Endothelial cell of umbilical vein (primary cell): ENCODE measurements at regions not wholly inside any gene's neighbourhood (a gene's known extent, or its start where the extent isn't known, plus 50 kb on each side); places are given as distances from the start of the nearest gene placed in this dataset.

Experiments used
- BruUV-seq: library from RNA; stranded (reverse); fragments of 400-500 nt; replicated peaks from 2 replicates; lab custom pipeline; 2021; lab: Mats Ljungman, UMichigan
- CTCF ChIA-PET: fragments of 300-600, 350-600 bp; sonication (Branson Sonifier 250); formaldehyde crosslinking; loops from one replicate; lab custom pipeline; 2021; ENCODE audit warnings: antibody characterized with exemption, inconsistent platforms; lab: Charles Lee
- POLR2A ChIA-PET: fragments of 300-600, 350-600 bp; sonication (Branson Sonifier 250); formaldehyde crosslinking; loops from one replicate; lab custom pipeline; 2021; ENCODE audit warnings: antibody characterized with exemption, inconsistent platforms; lab: Charles Lee
- DNase-seq: peaks from one replicate; pipeline ENCODE4 v3.0.0-alpha.2; 2011; ENCODE audit warnings: low read depth, low spot score
- FAIRE-seq: peaks from 2 replicates; lab custom pipeline; 2011; peaks lifted over from hg19 to GRCh38; lab: Jason Lieb, UNC
- H2AFZ ChIP-seq: 2 replicates; pipeline ENCODE4 v1.6.0; 2012; ENCODE audit warnings: low read depth, low read length, control low read depth, inconsistent platforms
- H3K27ac ChIP-seq: 2 replicates; pipeline ENCODE4 v1.5.1; 2011; ENCODE audit warnings: low read depth, mild to moderate bottlenecking, control low read depth, low read length, moderate library complexity; ENCODE audit not compliant: insufficient read depth
- H3K27me3 ChIP-seq, 2 experiments: 2 replicates each; pipeline versions ENCODE4 v1.6.0 to v1.6.1; 2011; ENCODE audit warnings: low read length in 2 of 2, mixed read lengths in 1 of 2; ENCODE audit not compliant: control insufficient read depth in 2 of 2, insufficient read depth in 2 of 2
- H3K36me3 ChIP-seq, 2 experiments: 2 replicates in 1 of 2; 3 replicates in 1 of 2; pipeline ENCODE4 v1.5.1; 2011; ENCODE audit warnings: low read length in 2 of 2, mild to moderate bottlenecking in 1 of 2, moderate library complexity in 1 of 2; ENCODE audit not compliant: control insufficient read depth in 2 of 2, insufficient read depth in 2 of 2; ENCODE audit errors: extremely low read depth in 1 of 2
- H3K4me1 ChIP-seq: 3 replicates; pipeline ENCODE4 v1.5.1; 2011; ENCODE audit warnings: mild to moderate bottlenecking, low read length; ENCODE audit not compliant: control insufficient read depth, insufficient read depth; ENCODE audit errors: extremely low read depth
- H3K4me2 ChIP-seq: 2 replicates; pipeline ENCODE4 v1.6.1; 2011; ENCODE audit warnings: low read length, control low read depth, mixed read lengths; ENCODE audit not compliant: insufficient read depth
- H3K4me3 ChIP-seq, 3 experiments: fragments of 200-600 bp in 1 of 3; sonication (generic), shearing (Covaris generic) in 1 of 3; replicated peaks in 1 of 3; 2 replicates each; pipeline ENCODE4 v1.5.1; 2011 to 2016; ENCODE audit warnings: control low read depth in 3 of 3, low read length in 3 of 3, mild to moderate bottlenecking in 2 of 3, inconsistent platforms in 1 of 3, low read depth in 1 of 3, moderate library complexity in 1 of 3; ENCODE audit not compliant: insufficient read depth in 1 of 3
- H3K79me2 ChIP-seq: 2 replicates; pipeline ENCODE4 v1.6.0; 2012; ENCODE audit warnings: low read length, inconsistent platforms; ENCODE audit not compliant: control insufficient read depth, insufficient read depth
- H3K9ac ChIP-seq: replicated peaks from 2 replicates; pipeline ENCODE3; 2011; ENCODE audit warnings: low read length, control low read depth; ENCODE audit not compliant: insufficient read depth; ENCODE audit errors: extremely low read depth
- H3K9me1 ChIP-seq: replicated peaks from 3 replicates; pipeline ENCODE4 v1.6.0; 2011; ENCODE audit warnings: mild to moderate bottlenecking, low read length; ENCODE audit not compliant: control insufficient read depth, insufficient read depth; ENCODE audit errors: extremely low read depth
- H3K9me3 ChIP-seq: replicated peaks from 2 replicates; pipeline ENCODE4 v1.5.1; 2012; ENCODE audit warnings: low read length, inconsistent platforms; ENCODE audit not compliant: control insufficient read depth, insufficient read depth
- H4K20me1 ChIP-seq: replicated peaks from 2 replicates; pipeline ENCODE3; 2011; ENCODE audit warnings: mild to moderate bottlenecking, low read length; ENCODE audit not compliant: control insufficient read depth, insufficient read depth; ENCODE audit errors: extremely low read depth
- CTCF ChIP-seq, 2 donors: IDR thresholded peaks; 1 replicate in 1 of 2; 2 replicates in 1 of 2; pipeline ENCODE4 v1.5.1; 2011; ENCODE audit warnings: low read length in 2 of 2, mild to moderate bottlenecking in 2 of 2, moderate library complexity in 2 of 2, control low read depth in 1 of 2, inconsistent platforms in 1 of 2, low read depth in 1 of 2; ENCODE audit not compliant: insufficient read depth in 1 of 2; ENCODE audit errors: extremely low read depth in 1 of 2
- EZH2 ChIP-seq: IDR thresholded peaks from 2 replicates; pipeline ENCODE4 v1.6.1; 2012; ENCODE audit warnings: borderline replicate concordance, low read depth, mild to moderate bottlenecking, moderate library complexity, low read length, inconsistent platforms; ENCODE audit not compliant: severe bottlenecking
- FOS ChIP-seq: IDR thresholded peaks from 2 replicates; pipeline ENCODE4 v1.6.1; 2011; ENCODE audit warnings: mild to moderate bottlenecking, low read length, moderate library complexity, borderline replicate concordance; ENCODE audit not compliant: insufficient read depth
- GATA2 ChIP-seq: IDR thresholded peaks from 2 replicates; pipeline ENCODE4 v1.7.0; 2011; ENCODE audit warnings: low read depth, mild to moderate bottlenecking, moderate library complexity, mixed read lengths, low read length; ENCODE audit not compliant: insufficient read length, insufficient read depth
- JUN ChIP-seq: IDR thresholded peaks from 2 replicates; pipeline ENCODE4 v1.6.1; 2011; ENCODE audit warnings: borderline replicate concordance, low read depth; ENCODE audit not compliant: insufficient read length, insufficient read depth
- MYC ChIP-seq: IDR thresholded peaks from one replicate; pipeline ENCODE4 v1.6.1; 2011; ENCODE audit warnings: mild to moderate bottlenecking, low read depth, low read length
- POLR2A ChIP-seq: IDR thresholded peaks from 2 replicates; pipeline ENCODE4 v1.6.1; 2012; ENCODE audit warnings: low read depth, mild to moderate bottlenecking, control low read depth, low read length
- POLR2AphosphoS5 ChIP-seq: IDR thresholded peaks from 2 replicates; pipeline ENCODE4 v1.6.1; 2012; ENCODE audit warnings: low read depth, mild to moderate bottlenecking, control low read depth, low read length, moderate library complexity; ENCODE audit not compliant: insufficient read depth
- dilution Hi-C: fragments of 300-500 bp; cut with MboI; formaldehyde crosslinking; loops from one replicate; pipeline ENCODE4 v1.15.0; 2019; ENCODE audit warnings: low sequenced_read_pairs; ENCODE audit not compliant: extremely low pct_ligation_motif_present
- intact Hi-C: fragments of 100-400 bp; cut with micrococcal nuclease; formaldehyde crosslinking; loops from one replicate; pipeline ENCODE4 v1.10.0; 2022
- TF ChIP-seq, protein P1 (sequence below): IDR thresholded peaks from 2 replicates; pipeline ENCODE4 v1.6.1; 2011; ENCODE audit not compliant: insufficient read depth, insufficient read length

DNA sequence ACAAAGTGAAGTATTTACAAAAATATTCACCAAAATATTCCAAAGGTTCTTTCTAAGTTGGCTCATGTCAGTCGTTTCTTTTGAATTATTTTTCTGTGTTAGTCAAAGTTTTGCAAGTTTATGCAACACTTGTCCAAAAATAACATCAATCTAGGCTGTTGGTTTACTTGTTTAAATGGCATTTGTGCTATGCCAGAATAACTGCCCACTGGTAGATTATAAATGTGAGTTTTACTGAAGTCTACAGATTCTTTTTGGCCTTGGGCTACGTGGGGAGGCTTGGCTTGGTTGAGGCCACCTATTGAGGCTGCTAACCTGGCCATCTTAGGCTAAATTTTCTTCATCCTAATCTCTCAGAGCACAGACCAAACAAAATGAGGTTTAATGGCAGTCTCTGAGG lies 1091.9 kb upstream of the RAG2 start:
- no peaks in the 10 kb centered on the region for H3K27me3 ChIP-seq
- dilution Hi-C loops, result no loop called here

More for the DNA sequence above, 1091.9 kb upstream of the RAG2 start:
- no TSS peak for BruUV-seq
- ChIA-PET POLR2A (no interaction called here), CTCF (no interaction called here)
- Histone ChIP-seq H2AFZ (no peak overlapping the region), H3K27ac (no peak overlapping the region), H3K9me1 (no peaks in the 10 kb centered on the region), H3K4me2 (no peak overlapping the region), H3K9me3 (peaks cover 4% of the 10 kb centered on the region), H3K79me2 (no peaks in the 10 kb centered on the region), H3K4me3 (no peak overlapping the region), H4K20me1 (no peaks in the 10 kb centered on the region), H3K36me3 (no peaks in the 10 kb centered on the region), H3K9ac (no peak overlapping the region), H3K4me1 (no peaks in the 10 kb centered on the region)
- intact Hi-C loops, result no loop called here
- FAIRE-seq (no peak), DNase-seq (no peak)
- no peak for TF ChIP-seq FOS
- TF ChIP-seq CTCF (IDR thresholded peaks at IDR 0.05; ENCODE audit: extremely low read depth in 1 of 2, insufficient read depth in 1 of 2, low read depth in 1 of 2, low read length in 2 of 2), result no peak
- TF ChIP-seq POLR2A, result no peak
- TF ChIP-seq GATA2, result no peak
- TF ChIP-seq POLR2AphosphoS5, result no peak
- TF ChIP-seq MYC, result no peak
- TF ChIP-seq, protein P1, sequence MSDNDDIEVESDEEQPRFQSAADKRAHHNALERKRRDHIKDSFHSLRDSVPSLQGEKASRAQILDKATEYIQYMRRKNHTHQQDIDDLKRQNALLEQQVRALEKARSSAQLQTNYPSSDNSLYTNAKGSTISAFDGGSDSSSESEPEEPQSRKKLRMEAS, result no peak
- TF ChIP-seq EZH2, result no peak
- no peak for TF ChIP-seq JUN
